Heart left ventricle (tissue), 16 donors: ENCODE measurements at regions not wholly inside any gene's neighbourhood (a gene's known extent, or its start where the extent isn't known, plus 50 kb on each side); places are given as distances from the start of the nearest gene placed in this dataset.

Source experiments
- ATAC-seq, 4 donors: fragments of 200-7000 bp; cut with Tn5 transposase; one replicate each; pipeline ENCODE4 v1.9.1; 2020 to 2022; ENCODE audit warnings: moderate library complexity in 4 of 4, mild to moderate bottlenecking in 3 of 4, moderate number of reproducible peaks in 1 of 4
- DNase-seq, 5 donors: peaks; one replicate each; pipeline ENCODE4 v3.0.0-alpha.2; 2020
- H3K27ac ChIP-seq, 12 donors: fragments of 200-600 bp; sonication (generic) in 4 of 12; one replicate each; pipeline versions ENCODE4 v1.5.0 to v1.8.0; 2016 to 2022; ENCODE audit warnings: mild to moderate bottlenecking in 2 of 12
- H3K27me3 ChIP-seq, 9 donors: fragments of 200-600 bp; sonication (generic) in 2 of 9; one replicate each; pipeline versions ENCODE4 v1.5.1 to v1.8.0; 2016 to 2022; ENCODE audit warnings: mild to moderate bottlenecking in 3 of 9
- H3K36me3 ChIP-seq, 9 donors: fragments of 200-600 bp; sonication (generic) in 2 of 9; one replicate each; pipeline versions ENCODE4 v1.5.0 to v1.8.0; 2018 to 2022; ENCODE audit warnings: mild to moderate bottlenecking in 2 of 9
- H3K4me1 ChIP-seq, 12 donors: fragments of 200-600 bp; sonication (generic) in 4 of 12; one replicate each; pipeline versions ENCODE4 v1.5.0 to v1.8.0; 2016 to 2022; ENCODE audit warnings: mild to moderate bottlenecking in 3 of 12
- H3K4me3 ChIP-seq, 12 donors: fragments of 200-600 bp; sonication (generic) in 4 of 12; one replicate each; pipeline versions ENCODE4 v1.5.0 to v1.8.0; 2017 to 2022; ENCODE audit warnings: mild to moderate bottlenecking in 9 of 12, moderate library complexity in 4 of 12
- H3K9me3 ChIP-seq, 12 donors: fragments of 200-600 bp; sonication (generic) in 4 of 12; one replicate each; pipeline versions ENCODE4 v1.5.0 to v1.8.0; 2016 to 2022; ENCODE audit warnings: mild to moderate bottlenecking in 1 of 12
- CTCF ChIP-seq, 12 donors: fragments of 200-600 bp; sonication (generic) in 4 of 12; IDR thresholded peaks; one replicate each; pipeline versions ENCODE4 v1.5.0 to v1.8.0; 2018 to 2022; ENCODE audit warnings: antibody characterized with exemption in 12 of 12, mild to moderate bottlenecking in 5 of 12
- POLR2A ChIP-seq, 2 donors: fragments of 450-650 bp; IDR thresholded peaks; one replicate each; pipeline ENCODE4 v1.6.1; 2017; ENCODE audit warnings: antibody characterized with exemption in 2 of 2, mild to moderate bottlenecking in 2 of 2, moderate library complexity in 2 of 2
- WGBS, 4 donors: extraction: QIAGEN DNeasy Blood & Tissue Kit in 2 of 4; methylation state at CpG; one replicate each; pipeline versions ENCODE4 v1.1.5 to v1.1.7; 2013 to 2018; 5-methylcytosine and 5-hydroxymethylcytosine counted together
- intact Hi-C, 10 donors: fragments of 100-400 bp; cut with DNase I; formaldehyde crosslinking; loops; one replicate each; pipeline versions ENCODE4 v1.11.1 to v1.14.2; 2022
- donor health status: ischemic (EF 13 %, LVEDD 7.1; RV severe dilation, severe dysfunction).
- donor health status: healthy with polysubstance abuse.
- donor health status: DM: no; HTN: yes; CAD: no.
- donor health status: DM: no; HTN: no; CAD: no.
- donor health status: ischemic (EF 25% LVEDD 6.9; RV normal size, moderate dysfunction).
- donor health status: ischemic (EF 25% LVEDD 5.7; RV mildly dilated, moderate dysfunction).
- donor health status: healthy.
- donor health status: DM: yes; HTN: yes; CAD: no.
- donor health status: ischemic (EF 35%, LVEDD 5.7; RV mildly dilated, moderate dysfunction).
- donor health status: nonischemic (EF 11% LVEDD 7.7; RV severe dilation, severe dysfunction).
- donor health status: DM: yes; HTN: yes; CAD: no.
- donor health status: PGD.
- donor health status: ischemic (EF 29% LVEDD 5.4; RV normal size, mild dysfunction).
- donor health status: nonischemic (EF 23%, LVEDD 6.1; RV moderate dilation, normal function).

- no peak for ATAC-seq
- Histone ChIP-seq H3K4me3 (no peak overlapping the region), H3K27me3 (peaks cover 0 to 71% (median 15%) of the 10 kb centered on the region in 9 donors), H3K27ac (no peak overlapping the region), H3K9me3 (no peaks in the 10 kb centered on the region), H3K36me3 (no peaks in the 10 kb centered on the region), H3K4me1 (no peaks in the 10 kb centered on the region)
- DNase-seq, result no peak
- intact Hi-C loops, result no loop called here
- TF ChIP-seq POLR2A (IDR thresholded peaks at IDR 0.05) (no peak), CTCF (IDR thresholded peaks at IDR 0.05) (no peak)
- WGBS, 4 donors, result 55 to 65% (median 57%) methylated on average over 5 of the region's 5 CpGs
Measured at GRCh38 chr1:30255111-30255724, 468.2 kb downstream of the MATN1 start.

- H3K36me3 ChIP-seq, result no peaks in the 10 kb centered on the region
- whole genome bisulfite sequencing, 4 donors, result 68 to 78% (median 74%) methylated on average over 5 to 8 of the region's 8 CpGs
- no peak for ATAC-seq
- H3K4me3 ChIP-seq, result no peak overlapping the region
- no peaks in the 10 kb centered on the region for H3K4me1 ChIP-seq
- intact Hi-C loops, result no loop called here
- no peak overlapping the region for H3K27ac ChIP-seq
- TF ChIP-seq CTCF (IDR thresholded peaks at IDR 0.05) (no peak), POLR2A (IDR thresholded peaks at IDR 0.05) (no peak)
- H3K27me3 ChIP-seq, result peaks cover 0 to 68% (median 12%) of the 10 kb centered on the region in 9 donors
- no peaks in the 10 kb centered on the region for H3K9me3 ChIP-seq
- no peak for DNase-seq
Measured at GRCh38 chr1:30253807-30254440, 469.5 kb downstream of the MATN1 start.

- WGBS, 4 donors, result 81 to 85% (median 83%) methylated on average over 3 of the region's 3 CpGs
Measured at GRCh38 chr1:30253361-30253760, 470.0 kb downstream of the MATN1 start.

More at GRCh38 chr1:30253361-30253760, 470.0 kb downstream of the MATN1 start:
- DNase-seq (no peak), ATAC-seq (no peak)
- Histone ChIP-seq H3K36me3 (no peaks in the 10 kb centered on the region), H3K9me3 (no peaks in the 10 kb centered on the region), H3K27me3 (peaks cover 0 to 71% (median 10%) of the 10 kb centered on the region in 9 donors), H3K27ac (no peak overlapping the region), H3K4me3 (no peak overlapping the region), H3K4me1 (no peaks in the 10 kb centered on the region)
- no peak for TF ChIP-seq POLR2A (IDR thresholded peaks at IDR 0.05)
- TF ChIP-seq CTCF (IDR thresholded peaks at IDR 0.05), result no peak
- intact Hi-C loops, result no loop called here
